ENCODE measurements at regions not wholly inside any gene's neighbourhood (a gene's known extent, or its start where the extent isn't known, plus 50 kb on each side); places are given as distances from the start of the nearest gene placed in this dataset.

DNA sequence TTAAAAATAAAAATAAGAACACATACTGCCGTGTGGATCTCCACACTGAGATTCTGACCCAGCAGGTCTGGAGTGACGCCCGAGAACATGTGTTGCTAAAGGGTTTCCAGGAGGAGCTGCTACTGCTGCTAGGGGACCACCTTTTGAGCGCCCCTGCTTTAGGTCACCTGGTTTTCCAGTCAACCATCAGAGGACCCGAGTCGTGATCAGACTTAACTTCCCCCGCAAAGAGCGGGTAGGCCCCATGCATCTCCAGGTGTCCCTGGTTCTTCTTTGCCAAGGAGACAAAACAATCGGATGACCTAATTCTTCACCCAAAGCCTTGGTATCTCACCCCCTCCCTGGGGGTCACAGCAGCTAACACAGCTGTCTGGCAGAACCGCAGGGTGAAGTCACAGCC, 51.1 kb upstream of the STX16 start:
- H3K9me3 ChIP-seq (replicated peaks; ENCODE audit: control insufficient read depth, insufficient read depth, low read length) = no peaks in the 10 kb centered on the region
- DNase-seq (ENCODE audit: low read depth, low spot score) = no peak
- no peak for ATAC-seq
- no peaks in the 10 kb centered on the region for H4K20me1 ChIP-seq (ENCODE audit: control insufficient read depth, insufficient read depth)
- no peaks in the 10 kb centered on the region; a peak in 1 of 4 replicates for H3K27me3 ChIP-seq (replicated peaks in 1 of 2; ENCODE audit: control insufficient read depth in 2 of 2, insufficient read depth in 2 of 2, low read length in 1 of 2)
- no peak overlapping the region for H2AFZ ChIP-seq (ENCODE audit: control insufficient read depth, low read depth, low read length)
- 70% methylated on average over 10 of the region's 10 CpGs for WGBS (ENCODE audit: insufficient coverage, insufficient replicate concordance, low lambda C conversion rate, missing lambda C conversion rate)
- in situ Hi-C loops (cut with MboI) (no loop called here), intact Hi-C loops (cut with micrococcal nuclease; ENCODE audit: unreplicated experiment) (no loop called here)
- no peak for TF ChIP-seq CEBPB (IDR thresholded peaks at IDR 0.05; ENCODE audit: borderline replicate concordance in 1 of 2, low read depth in 2 of 2, low read length in 2 of 2)
- no peak for TF ChIP-seq BRCA1 (IDR thresholded peaks at IDR 0.05; ENCODE audit: low read depth, low read length)
- TF ChIP-seq, protein P1, sequence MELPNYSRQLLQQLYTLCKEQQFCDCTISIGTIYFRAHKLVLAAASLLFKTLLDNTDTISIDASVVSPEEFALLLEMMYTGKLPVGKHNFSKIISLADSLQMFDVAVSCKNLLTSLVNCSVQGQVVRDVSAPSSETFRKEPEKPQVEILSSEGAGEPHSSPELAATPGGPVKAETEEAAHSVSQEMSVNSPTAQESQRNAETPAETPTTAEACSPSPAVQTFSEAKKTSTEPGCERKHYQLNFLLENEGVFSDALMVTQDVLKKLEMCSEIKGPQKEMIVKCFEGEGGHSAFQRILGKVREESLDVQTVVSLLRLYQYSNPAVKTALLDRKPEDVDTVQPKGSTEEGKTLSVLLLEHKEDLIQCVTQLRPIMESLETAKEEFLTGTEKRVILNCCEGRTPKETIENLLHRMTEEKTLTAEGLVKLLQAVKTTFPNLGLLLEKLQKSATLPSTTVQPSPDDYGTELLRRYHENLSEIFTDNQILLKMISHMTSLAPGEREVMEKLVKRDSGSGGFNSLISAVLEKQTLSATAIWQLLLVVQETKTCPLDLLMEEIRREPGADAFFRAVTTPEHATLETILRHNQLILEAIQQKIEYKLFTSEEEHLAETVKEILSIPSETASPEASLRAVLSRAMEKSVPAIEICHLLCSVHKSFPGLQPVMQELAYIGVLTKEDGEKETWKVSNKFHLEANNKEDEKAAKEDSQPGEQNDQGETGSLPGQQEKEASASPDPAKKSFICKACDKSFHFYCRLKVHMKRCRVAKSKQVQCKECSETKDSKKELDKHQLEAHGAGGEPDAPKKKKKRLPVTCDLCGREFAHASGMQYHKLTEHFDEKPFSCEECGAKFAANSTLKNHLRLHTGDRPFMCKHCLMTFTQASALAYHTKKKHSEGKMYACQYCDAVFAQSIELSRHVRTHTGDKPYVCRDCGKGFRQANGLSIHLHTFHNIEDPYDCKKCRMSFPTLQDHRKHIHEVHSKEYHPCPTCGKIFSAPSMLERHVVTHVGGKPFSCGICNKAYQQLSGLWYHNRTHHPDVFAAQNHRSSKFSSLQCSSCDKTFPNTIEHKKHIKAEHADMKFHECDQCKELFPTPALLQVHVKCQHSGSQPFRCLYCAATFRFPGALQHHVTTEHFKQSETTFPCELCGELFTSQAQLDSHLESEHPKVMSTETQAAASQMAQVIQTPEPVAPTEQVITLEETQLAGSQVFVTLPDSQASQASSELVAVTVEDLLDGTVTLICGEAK (IDR thresholded peaks at IDR 0.05; ENCODE audit: borderline replicate concordance) = no peak
- TF ChIP-seq, protein P2, sequence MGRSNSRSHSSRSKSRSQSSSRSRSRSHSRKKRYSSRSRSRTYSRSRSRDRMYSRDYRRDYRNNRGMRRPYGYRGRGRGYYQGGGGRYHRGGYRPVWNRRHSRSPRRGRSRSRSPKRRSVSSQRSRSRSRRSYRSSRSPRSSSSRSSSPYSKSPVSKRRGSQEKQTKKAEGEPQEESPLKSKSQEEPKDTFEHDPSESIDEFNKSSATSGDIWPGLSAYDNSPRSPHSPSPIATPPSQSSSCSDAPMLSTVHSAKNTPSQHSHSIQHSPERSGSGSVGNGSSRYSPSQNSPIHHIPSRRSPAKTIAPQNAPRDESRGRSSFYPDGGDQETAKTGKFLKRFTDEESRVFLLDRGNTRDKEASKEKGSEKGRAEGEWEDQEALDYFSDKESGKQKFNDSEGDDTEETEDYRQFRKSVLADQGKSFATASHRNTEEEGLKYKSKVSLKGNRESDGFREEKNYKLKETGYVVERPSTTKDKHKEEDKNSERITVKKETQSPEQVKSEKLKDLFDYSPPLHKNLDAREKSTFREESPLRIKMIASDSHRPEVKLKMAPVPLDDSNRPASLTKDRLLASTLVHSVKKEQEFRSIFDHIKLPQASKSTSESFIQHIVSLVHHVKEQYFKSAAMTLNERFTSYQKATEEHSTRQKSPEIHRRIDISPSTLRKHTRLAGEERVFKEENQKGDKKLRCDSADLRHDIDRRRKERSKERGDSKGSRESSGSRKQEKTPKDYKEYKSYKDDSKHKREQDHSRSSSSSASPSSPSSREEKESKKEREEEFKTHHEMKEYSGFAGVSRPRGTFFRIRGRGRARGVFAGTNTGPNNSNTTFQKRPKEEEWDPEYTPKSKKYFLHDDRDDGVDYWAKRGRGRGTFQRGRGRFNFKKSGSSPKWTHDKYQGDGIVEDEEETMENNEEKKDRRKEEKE (IDR thresholded peaks at IDR 0.05) = no peak
- TF ChIP-seq, protein P3, sequence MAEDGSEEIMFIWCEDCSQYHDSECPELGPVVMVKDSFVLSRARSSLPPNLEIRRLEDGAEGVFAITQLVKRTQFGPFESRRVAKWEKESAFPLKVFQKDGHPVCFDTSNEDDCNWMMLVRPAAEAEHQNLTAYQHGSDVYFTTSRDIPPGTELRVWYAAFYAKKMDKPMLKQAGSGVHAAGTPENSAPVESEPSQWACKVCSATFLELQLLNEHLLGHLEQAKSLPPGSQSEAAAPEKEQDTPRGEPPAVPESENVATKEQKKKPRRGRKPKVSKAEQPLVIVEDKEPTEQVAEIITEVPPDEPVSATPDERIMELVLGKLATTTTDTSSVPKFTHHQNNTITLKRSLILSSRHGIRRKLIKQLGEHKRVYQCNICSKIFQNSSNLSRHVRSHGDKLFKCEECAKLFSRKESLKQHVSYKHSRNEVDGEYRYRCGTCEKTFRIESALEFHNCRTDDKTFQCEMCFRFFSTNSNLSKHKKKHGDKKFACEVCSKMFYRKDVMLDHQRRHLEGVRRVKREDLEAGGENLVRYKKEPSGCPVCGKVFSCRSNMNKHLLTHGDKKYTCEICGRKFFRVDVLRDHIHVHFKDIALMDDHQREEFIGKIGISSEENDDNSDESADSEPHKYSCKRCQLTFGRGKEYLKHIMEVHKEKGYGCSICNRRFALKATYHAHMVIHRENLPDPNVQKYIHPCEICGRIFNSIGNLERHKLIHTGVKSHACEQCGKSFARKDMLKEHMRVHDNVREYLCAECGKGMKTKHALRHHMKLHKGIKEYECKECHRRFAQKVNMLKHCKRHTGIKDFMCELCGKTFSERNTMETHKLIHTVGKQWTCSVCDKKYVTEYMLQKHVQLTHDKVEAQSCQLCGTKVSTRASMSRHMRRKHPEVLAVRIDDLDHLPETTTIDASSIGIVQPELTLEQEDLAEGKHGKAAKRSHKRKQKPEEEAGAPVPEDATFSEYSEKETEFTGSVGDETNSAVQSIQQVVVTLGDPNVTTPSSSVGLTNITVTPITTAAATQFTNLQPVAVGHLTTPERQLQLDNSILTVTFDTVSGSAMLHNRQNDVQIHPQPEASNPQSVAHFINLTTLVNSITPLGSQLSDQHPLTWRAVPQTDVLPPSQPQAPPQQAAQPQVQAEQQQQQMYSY (CRISPR knock-in tag; IDR thresholded peaks at IDR 0.05) = no peak
- TF ChIP-seq, protein P4, sequence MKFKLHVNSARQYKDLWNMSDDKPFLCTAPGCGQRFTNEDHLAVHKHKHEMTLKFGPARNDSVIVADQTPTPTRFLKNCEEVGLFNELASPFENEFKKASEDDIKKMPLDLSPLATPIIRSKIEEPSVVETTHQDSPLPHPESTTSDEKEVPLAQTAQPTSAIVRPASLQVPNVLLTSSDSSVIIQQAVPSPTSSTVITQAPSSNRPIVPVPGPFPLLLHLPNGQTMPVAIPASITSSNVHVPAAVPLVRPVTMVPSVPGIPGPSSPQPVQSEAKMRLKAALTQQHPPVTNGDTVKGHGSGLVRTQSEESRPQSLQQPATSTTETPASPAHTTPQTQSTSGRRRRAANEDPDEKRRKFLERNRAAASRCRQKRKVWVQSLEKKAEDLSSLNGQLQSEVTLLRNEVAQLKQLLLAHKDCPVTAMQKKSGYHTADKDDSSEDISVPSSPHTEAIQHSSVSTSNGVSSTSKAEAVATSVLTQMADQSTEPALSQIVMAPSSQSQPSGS (IDR thresholded peaks at IDR 0.05; ENCODE audit: low read length) = no peak
- TF ChIP-seq, protein P5, sequence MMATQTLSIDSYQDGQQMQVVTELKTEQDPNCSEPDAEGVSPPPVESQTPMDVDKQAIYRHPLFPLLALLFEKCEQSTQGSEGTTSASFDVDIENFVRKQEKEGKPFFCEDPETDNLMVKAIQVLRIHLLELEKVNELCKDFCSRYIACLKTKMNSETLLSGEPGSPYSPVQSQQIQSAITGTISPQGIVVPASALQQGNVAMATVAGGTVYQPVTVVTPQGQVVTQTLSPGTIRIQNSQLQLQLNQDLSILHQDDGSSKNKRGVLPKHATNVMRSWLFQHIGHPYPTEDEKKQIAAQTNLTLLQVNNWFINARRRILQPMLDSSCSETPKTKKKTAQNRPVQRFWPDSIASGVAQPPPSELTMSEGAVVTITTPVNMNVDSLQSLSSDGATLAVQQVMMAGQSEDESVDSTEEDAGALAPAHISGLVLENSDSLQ (IDR thresholded peaks at IDR 0.05) = no peak
- no peak for TF ChIP-seq TARDBP (IDR thresholded peaks at IDR 0.05; ENCODE audit: borderline replicate concordance)
- no peak for TF ChIP-seq IKZF1 (conservative IDR thresholded peaks at IDR 0.05)
- H3K36me3 ChIP-seq (ENCODE audit: control insufficient read depth in 2 of 2, insufficient read depth in 2 of 2, low read length in 1 of 2) = no peaks in the 10 kb centered on the region
- no peak overlapping the region for H3K4me2 ChIP-seq (ENCODE audit: control insufficient read depth, insufficient read depth)
- H3K79me2 ChIP-seq (ENCODE audit: control insufficient read depth, insufficient read depth, low read length) = no peaks in the 10 kb centered on the region
- ChIA-PET RAD21 (ENCODE audit: unreplicated experiment) (no interaction called here), CTCF (no interaction called here), POLR2A (no interaction called here), SMC1A (ENCODE audit: uncharacterized antibody, unreplicated experiment) (no interaction called here)
- BruUV-seq (replicated peaks) = no TSS peak
- H3K4me1 ChIP-seq (ENCODE audit: control insufficient read depth, insufficient read depth, low read length) = no peaks in the 10 kb centered on the region
- H3K27ac ChIP-seq (ENCODE audit: control insufficient read depth, insufficient read depth) = no peak overlapping the region
- no peak for FAIRE-seq
- no peak overlapping the region for H3K4me3 ChIP-seq
- H3K9ac ChIP-seq (ENCODE audit: control insufficient read depth, insufficient read depth, low read length) = no peak overlapping the region

Data from GM12878 (cell line).